ENCODE measurements at regions not wholly inside any gene's neighbourhood (a gene's known extent, or its start where the extent isn't known, plus 50 kb on each side); places are given as distances from the start of the nearest gene placed in this dataset.

- Mint-ChIP-seq H3K9me3 (no peaks in the 10 kb centered on the region), H3K27me3 (ENCODE audit: low read depth) (no peaks in the 10 kb centered on the region), H3K36me3 (ENCODE audit: low read depth) (no peaks in the 10 kb centered on the region), H3K4me3 (no peak overlapping the region), H3K27ac (no peak overlapping the region), H3K4me1 (no peaks in the 10 kb centered on the region)
- TF ChIP-seq, protein P1, sequence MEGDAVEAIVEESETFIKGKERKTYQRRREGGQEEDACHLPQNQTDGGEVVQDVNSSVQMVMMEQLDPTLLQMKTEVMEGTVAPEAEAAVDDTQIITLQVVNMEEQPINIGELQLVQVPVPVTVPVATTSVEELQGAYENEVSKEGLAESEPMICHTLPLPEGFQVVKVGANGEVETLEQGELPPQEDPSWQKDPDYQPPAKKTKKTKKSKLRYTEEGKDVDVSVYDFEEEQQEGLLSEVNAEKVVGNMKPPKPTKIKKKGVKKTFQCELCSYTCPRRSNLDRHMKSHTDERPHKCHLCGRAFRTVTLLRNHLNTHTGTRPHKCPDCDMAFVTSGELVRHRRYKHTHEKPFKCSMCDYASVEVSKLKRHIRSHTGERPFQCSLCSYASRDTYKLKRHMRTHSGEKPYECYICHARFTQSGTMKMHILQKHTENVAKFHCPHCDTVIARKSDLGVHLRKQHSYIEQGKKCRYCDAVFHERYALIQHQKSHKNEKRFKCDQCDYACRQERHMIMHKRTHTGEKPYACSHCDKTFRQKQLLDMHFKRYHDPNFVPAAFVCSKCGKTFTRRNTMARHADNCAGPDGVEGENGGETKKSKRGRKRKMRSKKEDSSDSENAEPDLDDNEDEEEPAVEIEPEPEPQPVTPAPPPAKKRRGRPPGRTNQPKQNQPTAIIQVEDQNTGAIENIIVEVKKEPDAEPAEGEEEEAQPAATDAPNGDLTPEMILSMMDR (IDR thresholded peaks at IDR 0.05; ENCODE audit: unreplicated experiment in 3 of 3) = no peak
Measured at GRCh38 chr4:163582703-163583102, 88.2 kb downstream of the TMA16 start.

DNA sequence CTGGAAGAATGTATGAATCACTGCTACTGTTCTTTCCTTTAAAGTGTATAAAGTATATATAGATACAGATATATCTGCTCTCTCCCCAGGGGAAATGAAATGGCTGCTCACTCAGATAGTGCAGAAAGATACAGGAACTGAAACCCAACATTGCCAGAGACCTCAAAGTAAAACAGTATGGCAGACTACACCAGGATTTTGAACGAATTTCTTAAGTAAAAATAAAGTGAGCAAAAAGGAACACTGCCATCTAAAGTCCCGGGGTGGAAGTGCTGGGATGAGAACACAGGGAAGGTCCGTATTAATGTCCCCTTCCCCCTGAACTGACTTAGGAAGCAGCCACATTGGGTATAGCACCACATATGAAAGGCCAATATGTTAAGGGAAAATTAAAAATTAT is 93.4 kb downstream of the TMA16 start:
- Mint-ChIP-seq H3K4me1 (no peaks in the 10 kb centered on the region), H3K4me3 (no peak overlapping the region), H3K27me3 (ENCODE audit: low read depth) (no peaks in the 10 kb centered on the region), H3K27ac (no peak overlapping the region), H3K9me3 (no peaks in the 10 kb centered on the region), H3K36me3 (ENCODE audit: low read depth) (no peaks in the 10 kb centered on the region)
- TF ChIP-seq, protein P1 (IDR thresholded peaks at IDR 0.05; ENCODE audit: unreplicated experiment in 3 of 3) = no peak

DNA sequence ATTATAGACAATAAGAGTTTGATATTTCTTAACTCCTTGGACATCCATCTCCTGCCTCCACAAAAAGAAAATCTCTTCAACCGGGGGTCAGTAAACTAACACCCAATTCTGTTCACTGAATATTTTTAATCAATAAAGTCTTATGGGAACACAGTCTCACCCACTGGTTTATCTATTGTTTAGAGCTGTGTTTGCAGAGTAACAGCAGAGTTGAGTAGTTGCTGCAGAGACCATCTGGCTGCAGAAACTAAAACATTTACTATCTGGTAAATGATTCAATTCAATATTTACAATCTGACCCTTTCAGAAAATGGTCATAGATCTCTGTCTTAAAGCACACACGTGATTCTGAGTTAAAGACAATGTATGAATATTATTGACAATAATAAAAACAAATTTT is 94.0 kb downstream of the TMA16 start:
- H3K27ac Mint-ChIP-seq = no peak overlapping the region
- H3K4me3 Mint-ChIP-seq = no peak overlapping the region
- H3K27me3 Mint-ChIP-seq (ENCODE audit: low read depth) = no peaks in the 10 kb centered on the region
- no peaks in the 10 kb centered on the region for H3K4me1 Mint-ChIP-seq
- no peaks in the 10 kb centered on the region for H3K9me3 Mint-ChIP-seq
- TF ChIP-seq, protein P1 (IDR thresholded peaks at IDR 0.05; ENCODE audit: unreplicated experiment in 3 of 3) = no peak
- no peaks in the 10 kb centered on the region for H3K36me3 Mint-ChIP-seq (ENCODE audit: low read depth)

- no peaks in the 10 kb centered on the region for H3K36me3 Mint-ChIP-seq (ENCODE audit: low read depth)
- H3K27me3 Mint-ChIP-seq (ENCODE audit: low read depth) = no peaks in the 10 kb centered on the region
- no peaks in the 10 kb centered on the region for H3K9me3 Mint-ChIP-seq
- no peaks in the 10 kb centered on the region for H3K4me1 Mint-ChIP-seq
- no peak overlapping the region for H3K27ac Mint-ChIP-seq
- TF ChIP-seq, protein P1 (IDR thresholded peaks at IDR 0.05; ENCODE audit: unreplicated experiment in 3 of 3) = no peak
- H3K4me3 Mint-ChIP-seq = no peak overlapping the region
Measured at GRCh38 chr4:163590103-163590502, 95.6 kb downstream of the TMA16 start.

DNA sequence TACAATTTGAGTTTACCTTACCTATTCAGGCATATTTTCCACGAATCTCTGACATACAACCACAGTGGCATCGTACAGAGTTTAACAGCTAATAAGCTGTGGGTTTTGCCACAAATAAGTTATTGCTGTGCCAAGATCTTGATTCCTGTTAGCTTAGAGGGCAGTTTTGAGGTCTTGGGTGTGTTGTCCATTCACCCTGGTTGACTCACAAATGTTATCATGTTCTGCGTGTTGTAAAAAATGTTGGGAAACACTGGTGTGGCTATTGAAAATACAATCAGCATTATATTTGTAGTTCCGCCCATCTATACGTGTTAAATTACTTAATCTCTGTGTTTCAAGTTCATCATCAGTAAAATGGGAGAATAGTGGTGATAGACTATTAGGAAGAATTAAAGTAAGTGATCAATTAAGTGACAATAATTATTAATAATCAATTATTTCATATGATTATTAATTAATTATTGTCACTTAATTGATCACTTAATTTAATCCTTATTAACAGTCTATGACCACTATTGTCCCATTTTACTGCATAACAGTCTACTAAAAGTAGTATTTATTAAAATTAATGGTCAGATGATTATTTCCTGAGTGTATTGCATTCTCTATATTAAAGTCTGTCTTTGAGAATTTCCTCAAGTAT is 96.3 kb downstream of the TMA16 start:
- H3K36me3 Mint-ChIP-seq (ENCODE audit: low read depth) = no peaks in the 10 kb centered on the region
- H3K27ac Mint-ChIP-seq = no peak overlapping the region
- H3K4me1 Mint-ChIP-seq = no peaks in the 10 kb centered on the region
- H3K9me3 Mint-ChIP-seq = no peaks in the 10 kb centered on the region
- TF ChIP-seq, protein P1 (IDR thresholded peaks at IDR 0.05; ENCODE audit: unreplicated experiment in 3 of 3) = no peak
- H3K4me3 Mint-ChIP-seq = no peak overlapping the region
- no peaks in the 10 kb centered on the region for H3K27me3 Mint-ChIP-seq (ENCODE audit: low read depth)

- TF ChIP-seq, protein P1 (IDR thresholded peaks at IDR 0.05; ENCODE audit: unreplicated experiment in 3 of 3) = no peak
- Mint-ChIP-seq H3K36me3 (ENCODE audit: low read depth) (no peaks in the 10 kb centered on the region), H3K4me1 (no peaks in the 10 kb centered on the region), H3K27me3 (ENCODE audit: low read depth) (no peaks in the 10 kb centered on the region), H3K27ac (no peak overlapping the region), H3K9me3 (no peaks in the 10 kb centered on the region), H3K4me3 (no peak overlapping the region)
Measured at GRCh38 chr4:163591614-163592020, 97.1 kb downstream of the TMA16 start.

All from nephron (organoid).